Activated naive CD8-positive, alpha-beta T cell treated with anti-CD3 and anti-CD28 coated beads, Interleukin-2, amount 10 ng/mL, durations not matched to agents 7 days and 5 days (primary cell): ENCODE measurements at regions not wholly inside any gene's neighbourhood (a gene's known extent, or its start where the extent isn't known, plus 50 kb on each side); places are given as distances from the start of the nearest gene placed in this dataset.

ENCODE experiments used
- ATAC-seq: fragments of 150-1000 bp; cut with Tn5 transposase; one replicate; pipeline ENCODE4 v1.10.0; 2021; ENCODE audit warnings: low read depth, moderate library complexity
- POLR2A ChIA-PET: fragments of 350-600 bp; sonication (Branson Sonifier 250); formaldehyde crosslinking; loops from one replicate; lab custom pipeline; 2021; ENCODE audit warnings: antibody characterized with exemption; lab: Charles Lee
- DNase-seq: peaks from one replicate; pipeline ENCODE4 v3.0.0; 2021
- H3K27ac Mint-ChIP-seq: one replicate; pipeline ENCODE4 v1.8.0; 2022; ENCODE audit warnings: mild to moderate bottlenecking, mixed read lengths
- H3K27me3 Mint-ChIP-seq: one replicate; pipeline ENCODE4 v1.8.0; 2022; ENCODE audit warnings: mild to moderate bottlenecking, moderate library complexity, mixed read lengths
- H3K36me3 Mint-ChIP-seq: one replicate; pipeline ENCODE4 v1.8.0; 2021; ENCODE audit warnings: mild to moderate bottlenecking, mixed read lengths
- H3K4me1 Mint-ChIP-seq: one replicate; pipeline ENCODE4 v1.8.0; 2021; ENCODE audit warnings: mixed read lengths
- H3K4me3 Mint-ChIP-seq: one replicate; pipeline ENCODE4 v1.8.0; 2022; ENCODE audit warnings: mild to moderate bottlenecking, moderate library complexity, mixed read lengths
- H3K9me3 Mint-ChIP-seq: one replicate; pipeline ENCODE4 v1.8.0; 2021; ENCODE audit warnings: mixed read lengths

GRCh38 chr5:120016717-120017382 is 387.5 kb downstream of the FAM170A start:
- no peak overlapping the region for H3K4me3 Mint-ChIP-seq

GRCh38 chr5:120017513-120017912 is 388.2 kb downstream of the FAM170A start:
- DNase-seq (no peak), ATAC-seq (no peak)
- Mint-ChIP-seq H3K4me1 (no peaks in the 10 kb centered on the region), H3K36me3 (no peaks in the 10 kb centered on the region), H3K4me3 (no peak overlapping the region), H3K9me3 (peaks cover 2% of the 10 kb centered on the region), H3K27me3 (no peaks in the 10 kb centered on the region), H3K27ac (no peak overlapping the region)
- POLR2A ChIA-PET, result no interaction called here

More at GRCh38 chr5:120016717-120017382, 387.5 kb downstream of the FAM170A start:
- Mint-ChIP-seq H3K9me3 (peaks cover 2% of the 10 kb centered on the region), H3K27me3 (no peaks in the 10 kb centered on the region), H3K27ac (no peak overlapping the region), H3K4me1 (no peaks in the 10 kb centered on the region), H3K36me3 (no peaks in the 10 kb centered on the region)
- ATAC-seq, result no peak
- POLR2A ChIA-PET, result no interaction called here
- DNase-seq, result no peak

DNA sequence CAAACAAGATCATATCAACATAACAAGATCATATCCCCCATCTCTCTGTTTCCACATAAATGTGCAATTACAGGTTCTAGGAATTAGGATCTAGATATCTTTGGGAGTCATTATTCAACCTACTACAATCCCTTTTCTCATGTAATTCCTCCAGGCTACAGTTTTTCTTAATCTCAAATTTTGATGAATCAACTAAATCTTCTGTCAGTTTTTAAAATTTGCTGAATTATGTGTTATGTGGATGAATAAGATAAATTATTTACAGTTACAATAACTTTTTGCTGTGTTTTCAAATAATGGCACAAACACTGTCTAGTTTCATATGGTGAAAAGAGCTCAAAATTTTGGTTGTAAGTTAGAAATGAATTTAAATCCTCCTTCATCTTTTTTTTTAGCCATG is 405.8 kb downstream of the FAM170A start:
- POLR2A ChIA-PET, result no interaction called here
- ATAC-seq (no peak), DNase-seq (no peak)
- Mint-ChIP-seq H3K4me1 (no peaks in the 10 kb centered on the region), H3K4me3 (no peak overlapping the region), H3K9me3 (no peaks in the 10 kb centered on the region), H3K27me3 (peaks cover 2% of the 10 kb centered on the region), H3K27ac (no peak overlapping the region), H3K36me3 (no peaks in the 10 kb centered on the region)

GRCh38 chr5:120035815-120036577 is 406.6 kb downstream of the FAM170A start:
- peaks cover 2% of the 10 kb centered on the region for H3K27me3 Mint-ChIP-seq
- no peaks in the 10 kb centered on the region for H3K36me3 Mint-ChIP-seq
- H3K27ac Mint-ChIP-seq, result no peak overlapping the region
- no peaks in the 10 kb centered on the region for H3K9me3 Mint-ChIP-seq
- H3K4me1 Mint-ChIP-seq, result no peaks in the 10 kb centered on the region
- no peak for ATAC-seq
- no peak overlapping the region for H3K4me3 Mint-ChIP-seq
- POLR2A ChIA-PET, result no interaction called here
- no peak for DNase-seq

- Mint-ChIP-seq H3K4me1 (no peaks in the 10 kb centered on the region), H3K27ac (no peak overlapping the region), H3K4me3 (no peak overlapping the region), H3K27me3 (no peaks in the 10 kb centered on the region), H3K36me3 (no peaks in the 10 kb centered on the region), H3K9me3 (no peaks in the 10 kb centered on the region)
- ATAC-seq (no peak), DNase-seq (no peak)
- POLR2A ChIA-PET, result no interaction called here
Measured at GRCh38 chr5:120037451-120037850, 408.1 kb downstream of the FAM170A start.

DNA sequence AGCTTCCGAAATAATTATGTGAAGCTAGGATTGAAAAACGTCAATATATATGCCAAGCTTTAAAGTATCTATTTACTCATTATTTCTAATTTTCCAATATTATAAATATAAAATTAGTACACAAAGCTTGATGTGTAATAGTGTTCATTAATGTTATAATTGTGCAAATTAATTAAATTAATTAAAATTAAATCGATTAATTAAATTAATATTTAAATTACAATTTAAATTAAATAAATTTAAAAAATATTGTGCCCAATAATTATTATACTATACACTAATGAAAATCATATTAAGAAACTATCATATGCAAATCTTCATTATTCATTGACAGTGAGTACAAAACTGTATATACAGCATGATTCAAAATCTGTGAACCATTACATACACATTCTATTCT is 409.8 kb downstream of the FAM170A start:
- H3K27ac Mint-ChIP-seq, result no peak overlapping the region
- DNase-seq (no peak), ATAC-seq (no peak)
- H3K4me3 Mint-ChIP-seq, result no peak overlapping the region
- no peaks in the 10 kb centered on the region for H3K27me3 Mint-ChIP-seq
- H3K9me3 Mint-ChIP-seq, result no peaks in the 10 kb centered on the region
- no peaks in the 10 kb centered on the region for H3K36me3 Mint-ChIP-seq
- no peaks in the 10 kb centered on the region for H3K4me1 Mint-ChIP-seq
- POLR2A ChIA-PET, result no interaction called here

- DNase-seq, result no peak
- Mint-ChIP-seq H3K4me1 (no peaks in the 10 kb centered on the region), H3K4me3 (no peak overlapping the region), H3K27me3 (no peaks in the 10 kb centered on the region), H3K9me3 (no peaks in the 10 kb centered on the region), H3K27ac (no peak overlapping the region), H3K36me3 (no peaks in the 10 kb centered on the region)
- POLR2A ChIA-PET, result no interaction called here
- no peak for ATAC-seq
Measured at GRCh38 chr5:120043431-120043830, 414.1 kb downstream of the FAM170A start.

GRCh38 chr5:120052916-120053828 is 410.9 kb upstream of the PRR16 start:
- Mint-ChIP-seq H3K27me3 (no peaks in the 10 kb centered on the region), H3K4me1 (no peaks in the 10 kb centered on the region), H3K27ac (no peak overlapping the region), H3K36me3 (no peaks in the 10 kb centered on the region), H3K4me3 (no peak overlapping the region), H3K9me3 (no peaks in the 10 kb centered on the region)
- POLR2A ChIA-PET, result no interaction called here
- ATAC-seq (no peak), DNase-seq (no peak)

GRCh38 chr5:120053841-120054240 is 410.3 kb upstream of the PRR16 start:
- H3K4me1 Mint-ChIP-seq, result no peaks in the 10 kb centered on the region
- H3K36me3 Mint-ChIP-seq, result no peaks in the 10 kb centered on the region
- peaks cover under 1% of the 10 kb centered on the region for H3K27me3 Mint-ChIP-seq
- ATAC-seq, result no peak
- H3K4me3 Mint-ChIP-seq, result no peak overlapping the region
- no peak for DNase-seq
- no peak overlapping the region for H3K27ac Mint-ChIP-seq
- POLR2A ChIA-PET, result no interaction called here
- H3K9me3 Mint-ChIP-seq, result no peaks in the 10 kb centered on the region

GRCh38 chr5:120055858-120056257 is 408.2 kb upstream of the PRR16 start:
- DNase-seq (no peak), ATAC-seq (no peak)
- no peaks in the 10 kb centered on the region for H3K4me1 Mint-ChIP-seq
- no peaks in the 10 kb centered on the region for H3K9me3 Mint-ChIP-seq
- H3K4me3 Mint-ChIP-seq, result no peak overlapping the region
- POLR2A ChIA-PET, result interaction anchor here (0.6 kb wide), 1 partner anchor 32 kb away, joined by 3 read pairs; no protein-coding TSS in a partner anchor
- H3K27me3 Mint-ChIP-seq, result peaks cover 2% of the 10 kb centered on the region
- H3K27ac Mint-ChIP-seq, result no peak overlapping the region
- H3K36me3 Mint-ChIP-seq, result no peaks in the 10 kb centered on the region

- H3K9me3 Mint-ChIP-seq, result no peaks in the 10 kb centered on the region
- no peak overlapping the region for H3K27ac Mint-ChIP-seq
- H3K27me3 Mint-ChIP-seq, result peaks cover 2% of the 10 kb centered on the region
- DNase-seq (no peak), ATAC-seq (no peak)
- no peak overlapping the region for H3K4me3 Mint-ChIP-seq
- POLR2A ChIA-PET, result no interaction called here
- no peaks in the 10 kb centered on the region for H3K36me3 Mint-ChIP-seq
- no peaks in the 10 kb centered on the region for H3K4me1 Mint-ChIP-seq
Measured at GRCh38 chr5:120062515-120062917, 401.6 kb upstream of the PRR16 start.

DNA sequence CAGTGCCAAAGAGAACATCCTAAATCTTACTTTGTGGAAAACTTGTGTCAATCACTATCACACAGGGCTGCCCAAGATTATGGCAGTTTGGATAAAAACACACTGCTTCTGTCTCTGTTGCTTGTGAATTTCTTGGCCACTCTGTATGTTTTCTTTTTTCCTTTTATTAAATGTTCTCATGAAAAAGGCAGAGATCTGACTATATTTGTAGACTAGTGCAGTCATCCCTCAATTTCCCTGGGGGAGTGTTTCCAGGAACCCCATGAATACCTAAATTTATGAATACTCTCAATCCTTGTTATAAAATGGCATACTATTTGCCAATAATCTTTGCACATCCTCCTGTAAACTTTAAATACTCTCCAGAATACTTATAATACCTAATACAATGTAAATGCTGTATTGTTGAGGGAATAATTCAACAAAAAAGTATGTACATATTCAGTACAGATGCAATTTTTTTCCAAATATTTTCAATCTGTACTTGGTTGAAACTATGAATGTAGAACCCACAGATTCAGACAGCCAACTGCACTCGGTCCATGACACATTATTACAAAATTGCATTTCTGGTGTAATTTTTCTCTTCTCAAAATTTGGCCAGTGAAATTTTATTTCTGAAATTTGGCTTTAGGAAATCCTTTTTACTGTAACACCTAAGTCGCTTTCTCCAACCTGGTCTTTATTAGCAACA is 391.9 kb upstream of the PRR16 start:
- DNase-seq (no peak), ATAC-seq (no peak)
- H3K9me3 Mint-ChIP-seq, result peaks cover 2% of the 10 kb centered on the region
- no peaks in the 10 kb centered on the region for H3K36me3 Mint-ChIP-seq
- no peaks in the 10 kb centered on the region for H3K4me1 Mint-ChIP-seq
- POLR2A ChIA-PET, result no interaction called here
- H3K27me3 Mint-ChIP-seq, result no peaks in the 10 kb centered on the region
- H3K27ac Mint-ChIP-seq, result no peak overlapping the region
- H3K4me3 Mint-ChIP-seq, result no peak overlapping the region

DNA sequence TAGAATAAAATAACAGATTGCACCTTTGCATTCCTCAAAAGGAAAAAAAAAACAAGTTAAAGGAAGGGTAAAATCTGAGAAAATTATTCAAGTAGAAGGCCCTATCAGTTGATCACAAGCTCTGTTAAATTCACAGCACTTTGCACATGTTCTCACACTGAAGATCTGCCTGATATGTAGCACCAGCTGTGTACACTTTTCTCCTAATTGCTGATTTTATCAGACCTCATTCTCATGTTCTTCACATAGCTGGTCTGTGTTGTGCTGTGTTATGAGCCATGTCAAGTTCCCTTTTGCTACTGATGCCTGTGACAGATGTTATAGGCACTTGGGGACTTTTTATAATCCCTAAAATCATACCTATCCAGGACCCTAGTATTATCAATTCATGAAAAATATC is 390.4 kb upstream of the PRR16 start:
- Mint-ChIP-seq H3K27ac (no peak overlapping the region), H3K4me3 (no peak overlapping the region), H3K9me3 (peaks cover 2% of the 10 kb centered on the region), H3K27me3 (no peaks in the 10 kb centered on the region), H3K4me1 (no peaks in the 10 kb centered on the region), H3K36me3 (no peaks in the 10 kb centered on the region)
- no peak for ATAC-seq
- POLR2A ChIA-PET, result no interaction called here
- DNase-seq, result no peak
